ENCODE measurements at regions not wholly inside any gene's neighbourhood (a gene's known extent, or its start where the extent isn't known, plus 50 kb on each side); places are given as distances from the start of the nearest gene placed in this dataset.

DNA sequence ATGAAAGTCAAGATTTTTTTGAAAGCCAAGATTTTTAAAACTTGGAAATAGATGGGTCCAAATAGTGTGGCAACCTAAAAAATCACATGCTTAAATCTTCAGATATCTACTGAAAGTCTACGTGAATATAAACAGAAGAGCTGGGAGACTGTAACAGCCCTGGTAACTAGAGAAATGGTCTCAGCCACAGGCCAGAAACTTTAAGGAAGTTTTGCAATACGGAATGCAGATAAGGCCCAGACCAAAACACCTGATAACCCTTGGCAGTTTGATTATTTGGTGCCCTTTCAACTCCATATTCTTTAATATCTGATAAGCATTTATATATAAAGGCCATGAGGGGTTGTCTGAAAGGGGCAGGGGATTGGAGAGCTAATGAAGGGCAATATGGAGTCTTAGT lies 537.3 kb upstream of the TGFBR2 start:
- no peak for DNase-seq (ENCODE audit: low spot score)

DNA sequence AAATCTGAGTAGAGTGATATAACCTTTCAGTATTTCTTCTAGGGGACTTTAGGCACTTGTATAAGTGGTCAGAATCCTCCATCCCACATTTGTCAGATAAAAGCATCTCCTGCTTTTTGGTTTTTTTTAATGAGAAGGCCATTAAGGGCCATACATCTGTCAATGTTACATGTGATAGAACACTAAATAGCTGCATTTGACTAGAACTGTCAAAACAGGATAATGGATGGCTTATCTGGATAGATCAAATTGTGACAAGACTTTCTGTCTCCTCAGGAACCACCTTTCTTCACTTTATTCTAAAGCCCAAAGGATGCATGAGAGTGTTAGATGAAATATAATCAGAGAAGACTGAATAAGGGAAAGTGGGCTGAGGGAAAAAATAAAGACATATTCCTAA lies 533.4 kb upstream of the TGFBR2 start:
- DNase-seq (ENCODE audit: low spot score) = no peak

DNA sequence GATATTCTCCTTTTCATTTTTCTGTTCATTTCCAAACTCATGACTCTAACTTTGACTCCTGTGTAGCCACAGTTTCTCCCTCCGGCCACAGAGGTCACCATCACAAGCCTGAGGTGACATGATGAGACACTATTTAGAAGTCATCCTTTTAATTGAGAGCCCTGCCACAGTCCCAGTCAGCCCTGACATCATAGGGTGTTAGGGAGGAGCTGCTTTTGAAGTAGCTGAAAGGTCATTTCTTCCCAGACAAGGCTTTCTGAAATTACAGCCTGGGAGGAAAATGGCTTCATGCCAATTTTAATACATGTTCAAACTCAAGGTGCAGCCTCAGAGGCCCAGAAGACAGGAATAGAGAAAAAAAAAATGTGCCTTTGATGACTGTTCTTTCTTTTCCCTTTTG lies 532.8 kb upstream of the TGFBR2 start:
- peak; percentile 61 for DNase-seq (ENCODE audit: low spot score)

DNA sequence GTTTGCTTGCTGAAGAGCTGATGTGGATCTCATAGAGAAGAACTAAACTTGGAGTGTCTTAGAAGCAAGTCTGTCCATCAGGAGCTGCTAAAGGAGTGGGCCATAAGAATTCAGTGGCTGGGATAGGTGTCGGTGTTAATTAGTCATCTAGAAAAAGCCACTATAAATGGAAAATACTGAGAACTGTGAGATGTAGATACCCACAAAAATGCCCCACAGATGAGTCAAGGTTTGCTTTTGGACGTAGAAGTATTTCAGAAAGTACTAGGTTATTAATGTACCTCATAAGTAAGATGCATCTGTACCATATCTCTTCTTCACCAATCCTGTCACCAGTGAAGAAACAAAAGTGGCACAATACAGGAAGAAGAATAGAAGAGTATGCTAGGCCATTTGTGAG lies 530.9 kb upstream of the TGFBR2 start:
- no peak for DNase-seq (ENCODE audit: low spot score)

DNA sequence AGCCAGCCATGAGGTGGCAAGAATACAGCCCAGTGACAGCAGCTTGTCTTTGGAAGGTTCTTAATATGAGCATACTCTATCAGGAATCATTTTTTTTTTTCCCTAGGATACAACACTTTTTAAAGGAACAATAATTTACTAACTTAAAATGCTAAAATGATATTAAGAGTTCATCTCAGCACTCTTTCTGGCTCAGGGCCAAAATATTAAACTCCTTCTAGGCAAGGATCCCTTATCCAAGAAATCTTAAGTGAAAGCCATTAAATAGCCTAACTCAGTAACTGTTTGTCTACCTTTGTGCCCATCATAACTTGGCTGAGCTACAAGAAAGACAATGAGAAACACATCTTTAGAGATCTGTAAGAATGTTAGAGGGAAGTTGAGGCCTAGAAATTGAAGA lies 529.5 kb upstream of the TGFBR2 start:
- no peak for DNase-seq (ENCODE audit: low spot score)

DNA sequence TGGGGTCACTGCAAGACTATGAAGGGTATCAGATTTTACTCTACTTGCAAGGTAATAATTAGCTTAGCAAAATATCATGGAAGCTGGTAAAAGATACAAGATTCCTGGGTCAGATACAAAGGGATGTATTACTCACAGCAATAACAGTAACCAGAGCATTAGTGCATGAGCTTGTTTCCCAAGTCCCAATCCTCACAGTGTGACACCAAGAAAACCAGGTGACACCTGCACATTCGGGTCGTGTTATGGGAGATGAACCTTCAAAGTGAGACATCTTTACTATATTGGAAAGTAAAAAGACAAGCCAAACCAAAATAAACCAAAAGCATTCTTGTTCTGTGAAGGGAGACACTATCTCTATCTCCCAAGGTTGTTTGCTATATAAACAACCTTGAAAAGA lies 528.7 kb upstream of the TGFBR2 start:
- DNase-seq (ENCODE audit: low spot score) = no peak

DNA sequence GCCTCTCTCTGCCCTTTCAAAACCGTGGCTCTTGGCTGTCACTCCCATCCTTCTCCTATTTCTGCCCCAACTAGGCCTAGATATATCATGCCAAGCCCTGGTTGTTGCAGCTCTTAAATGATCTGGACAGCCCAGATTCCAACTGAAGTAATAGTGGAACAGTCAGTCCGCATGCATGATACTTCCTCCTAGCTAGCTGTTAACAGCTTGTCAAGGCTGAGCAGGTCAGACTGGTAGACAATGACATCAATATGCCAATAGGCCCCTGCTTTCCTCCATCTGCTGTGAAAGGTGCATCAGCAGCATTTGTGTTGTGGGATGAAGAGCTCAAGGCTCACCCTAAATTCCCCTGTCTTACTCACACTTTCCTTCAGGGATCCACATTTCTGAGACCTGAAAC lies 527.7 kb upstream of the TGFBR2 start:
- DNase-seq (ENCODE audit: low spot score) = no peak

DNA sequence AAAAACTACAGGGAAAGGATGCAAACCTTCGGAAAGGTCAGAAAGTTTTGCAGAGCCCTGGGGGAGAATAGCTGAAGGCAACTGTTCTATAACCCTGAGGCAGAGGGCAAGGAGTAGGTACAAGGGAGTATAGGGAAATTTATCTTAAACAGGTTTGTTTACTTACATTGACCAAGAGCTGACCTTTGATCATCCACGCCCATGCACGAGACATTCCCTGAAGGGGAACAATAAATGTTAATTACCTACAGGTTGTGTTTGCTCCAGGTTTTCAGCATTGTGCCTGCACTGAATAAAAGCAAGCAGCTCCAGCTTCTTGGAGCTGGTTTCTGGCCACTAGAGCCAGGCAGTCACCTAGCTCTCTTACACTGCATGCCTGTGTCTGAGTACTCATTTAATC lies 524.5 kb upstream of the TGFBR2 start:
- DNase-seq (ENCODE audit: low spot score) = peak; percentile 80

DNA sequence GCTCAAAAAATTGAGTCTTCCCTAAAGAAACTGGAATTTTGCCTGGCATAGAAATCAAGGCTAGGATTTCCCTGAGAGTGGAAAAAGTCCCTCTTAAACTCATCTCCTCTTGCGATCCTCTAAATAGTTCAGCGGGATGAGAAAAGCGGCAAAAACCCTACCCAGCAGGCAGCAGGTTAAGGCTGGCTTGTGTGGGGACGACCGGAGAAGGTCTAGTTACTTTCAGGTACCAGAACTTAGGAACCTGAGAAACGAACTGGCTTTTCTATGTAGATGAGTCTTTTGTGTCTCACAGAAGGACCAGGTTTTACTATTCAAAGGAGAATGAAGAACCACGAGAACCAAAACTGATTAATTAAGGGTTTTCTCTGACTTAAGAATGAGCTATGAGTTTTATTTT lies 523.7 kb upstream of the TGFBR2 start:
- no peak for DNase-seq (ENCODE audit: low spot score)

DNA sequence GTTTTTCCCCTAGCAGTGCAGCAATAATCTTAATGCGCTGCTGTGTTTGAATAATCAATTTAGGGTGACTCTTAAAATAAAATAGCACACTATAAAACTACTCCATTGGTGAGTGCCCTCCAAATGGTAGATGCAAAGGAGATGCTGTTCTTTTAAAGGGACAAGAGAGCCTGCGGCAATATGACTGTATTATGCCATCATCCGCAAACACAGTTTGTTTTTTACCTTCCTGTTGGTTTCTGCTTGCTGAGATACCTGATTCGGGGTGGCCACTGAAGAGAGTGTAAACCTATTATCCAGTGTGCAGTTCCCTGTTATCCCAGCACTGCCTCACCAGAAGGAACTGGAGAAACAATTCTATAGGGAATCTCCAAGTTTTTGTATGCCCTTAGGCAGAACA lies 523.1 kb upstream of the TGFBR2 start:
- no peak for DNase-seq (ENCODE audit: low spot score)

DNA sequence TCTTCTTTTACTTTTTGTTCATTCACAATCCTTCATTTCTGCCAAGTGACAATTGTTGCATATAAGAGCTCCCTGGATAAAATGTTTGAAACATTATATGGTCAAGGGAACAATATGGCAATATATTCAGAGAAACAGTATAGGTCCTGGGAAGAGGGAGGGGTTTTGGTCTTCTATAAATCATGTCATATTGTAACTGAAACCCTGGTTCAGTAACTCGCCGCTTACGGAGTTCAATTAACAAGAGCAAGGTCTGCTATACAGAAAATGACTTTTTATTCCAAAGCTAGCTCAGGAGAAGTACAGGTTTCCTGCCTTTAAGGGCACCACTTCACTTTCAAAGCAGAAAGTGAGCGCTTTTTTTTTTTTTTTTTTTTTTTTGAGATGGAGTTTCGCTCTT lies 522.1 kb upstream of the TGFBR2 start:
- DNase-seq (ENCODE audit: low spot score) = no peak

DNA sequence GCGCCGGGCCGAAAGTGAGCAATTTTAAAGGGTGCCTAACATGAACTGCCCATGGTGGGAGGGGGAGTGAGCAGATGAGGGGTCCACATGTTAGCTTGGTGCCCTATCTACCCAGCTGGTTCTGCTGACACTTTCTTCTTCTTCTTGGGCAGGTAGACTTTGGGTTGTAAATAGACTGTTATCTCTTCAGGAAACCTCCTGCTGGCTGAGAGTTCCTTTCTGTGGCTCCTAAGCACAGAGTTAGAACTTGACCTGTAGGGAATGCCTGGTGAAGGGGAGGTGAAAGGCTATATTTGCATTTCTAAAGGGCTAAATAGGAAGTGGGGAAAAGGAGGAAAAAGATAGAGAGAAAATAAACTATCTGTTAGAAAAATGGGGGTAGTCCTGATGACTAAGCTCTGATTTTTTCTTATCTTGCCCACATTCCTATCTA lies 521.4 kb upstream of the TGFBR2 start:
- DNase-seq (ENCODE audit: low spot score) = peak; percentile 19

DNA sequence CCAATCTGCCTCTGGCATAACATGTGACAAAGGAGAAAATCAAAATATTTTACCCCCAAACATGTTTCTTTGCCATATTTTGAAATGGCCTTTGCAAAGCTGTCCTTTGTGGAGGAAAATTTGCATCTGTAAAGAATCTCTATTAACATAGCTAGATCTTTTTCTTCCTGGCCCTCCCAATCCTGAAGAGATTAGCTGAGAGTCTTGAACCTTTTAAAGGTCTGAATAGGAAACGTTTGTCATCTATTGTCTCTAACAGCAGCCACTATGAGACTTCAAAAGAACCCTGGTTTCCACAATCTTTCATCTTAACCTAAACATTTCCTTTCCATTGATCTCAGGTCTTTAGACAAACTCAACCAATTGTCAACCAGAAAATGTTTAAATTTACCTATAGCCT lies 520.9 kb upstream of the TGFBR2 start:
- no peak for DNase-seq (ENCODE audit: low spot score)

DNA sequence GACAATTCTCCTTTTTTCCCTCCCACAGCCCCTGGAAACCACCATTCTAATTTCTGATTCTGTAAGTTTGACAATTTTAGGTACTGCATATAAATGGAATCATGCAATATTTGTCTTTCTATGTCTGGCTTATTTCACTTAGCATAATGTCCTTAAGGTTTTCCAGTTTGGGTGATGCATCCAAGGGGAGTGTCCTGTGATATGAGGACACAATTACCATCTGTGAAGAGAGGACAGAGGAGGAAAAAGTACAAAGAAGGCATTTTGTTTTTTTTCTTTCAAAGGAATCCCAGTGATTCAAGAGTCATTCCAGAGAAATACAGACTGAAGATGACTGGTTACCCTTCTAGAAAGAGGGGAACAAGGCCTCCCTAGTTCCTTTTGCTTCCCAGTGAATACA lies 514.7 kb upstream of the TGFBR2 start:
- no peak for DNase-seq (ENCODE audit: low spot score)

DNA sequence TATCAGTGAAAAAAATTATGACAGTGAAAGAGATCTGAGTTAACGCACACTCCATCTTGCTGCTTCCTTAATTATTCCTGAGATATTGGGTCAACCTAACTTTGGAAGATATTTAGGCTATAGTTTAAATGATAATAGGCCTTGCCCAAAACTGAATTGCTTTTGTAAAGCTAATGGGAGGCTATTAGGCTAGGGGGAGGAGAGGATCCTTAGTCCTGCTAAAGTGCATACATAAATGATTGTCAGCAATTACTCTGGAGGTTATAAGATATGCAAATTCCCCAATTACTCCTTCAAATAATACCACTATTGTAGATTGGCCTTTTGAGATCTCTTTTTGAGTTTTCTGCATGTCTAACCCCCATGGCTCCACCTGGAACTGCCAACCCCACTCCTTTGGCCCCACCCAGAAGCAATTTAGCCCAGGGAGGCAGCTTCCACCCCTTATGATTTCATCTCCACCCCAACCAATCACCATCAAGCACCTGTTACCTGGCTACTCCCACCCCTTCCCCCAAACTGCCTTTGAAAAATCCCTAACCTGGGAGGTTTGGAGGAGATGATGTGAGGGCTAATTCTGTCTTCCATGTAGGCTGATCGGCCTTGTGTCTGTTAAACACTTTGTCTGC lies 509.3 kb upstream of the TGFBR2 start:
- DNase-seq (ENCODE audit: low spot score) = no peak

DNA sequence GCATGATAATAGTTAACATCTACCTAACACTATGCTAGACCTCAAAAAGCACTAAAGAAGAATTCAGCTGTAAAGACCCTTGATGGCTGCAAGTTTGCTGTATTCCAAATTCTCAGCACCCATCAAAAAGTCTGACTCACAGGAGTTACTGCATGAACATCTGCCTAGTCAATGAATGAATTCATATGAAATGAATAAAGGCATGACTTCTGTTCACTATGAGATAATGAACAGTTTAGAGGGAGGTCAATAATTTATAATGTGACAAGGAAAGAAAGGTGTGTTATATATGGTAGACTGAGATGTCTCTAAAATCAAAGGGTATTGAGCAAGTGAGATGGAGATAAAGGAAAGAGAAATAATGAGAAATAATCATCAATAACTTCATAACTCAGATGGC lies 508.2 kb upstream of the TGFBR2 start:
- DNase-seq (ENCODE audit: low spot score) = no peak

DNA sequence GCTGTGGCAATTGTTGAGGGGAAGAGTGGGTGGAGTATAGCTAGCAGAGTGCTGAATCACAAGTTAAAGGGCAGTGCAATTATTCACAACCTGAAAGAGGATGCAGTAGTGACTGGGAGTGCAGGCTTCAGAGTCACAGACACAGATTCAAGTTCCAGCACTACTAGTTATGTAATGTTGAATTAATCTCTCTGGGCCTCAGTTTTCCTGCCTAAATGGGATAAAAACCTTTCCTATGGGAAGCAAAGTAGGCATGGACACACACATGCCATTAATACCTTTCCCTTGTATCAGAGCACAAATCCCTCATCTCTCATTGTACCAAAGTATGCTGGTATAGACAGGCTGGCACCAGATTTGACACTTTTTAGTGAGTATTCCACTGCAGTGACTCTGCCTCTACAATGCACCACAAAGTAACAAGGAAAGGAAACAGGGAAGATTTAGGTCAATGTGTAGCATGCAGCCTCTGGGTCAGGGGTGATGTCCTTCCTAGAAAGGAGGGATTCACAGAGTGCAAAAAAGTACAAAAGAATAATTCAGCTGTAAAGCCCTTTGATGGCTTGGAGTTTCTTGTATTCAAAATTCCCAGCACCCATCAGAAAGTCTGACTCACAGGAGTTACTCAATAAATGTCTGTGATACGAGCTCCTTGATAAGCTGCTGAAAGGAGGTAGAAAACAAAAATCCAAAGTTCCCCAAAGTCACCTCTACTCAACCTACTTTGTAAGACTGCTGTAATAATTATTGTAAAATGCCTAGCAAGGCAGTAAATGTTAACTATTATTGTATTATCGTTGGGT lies 507.5 kb upstream of the TGFBR2 start:
- DNase-seq (ENCODE audit: low spot score) = no peak

DNA sequence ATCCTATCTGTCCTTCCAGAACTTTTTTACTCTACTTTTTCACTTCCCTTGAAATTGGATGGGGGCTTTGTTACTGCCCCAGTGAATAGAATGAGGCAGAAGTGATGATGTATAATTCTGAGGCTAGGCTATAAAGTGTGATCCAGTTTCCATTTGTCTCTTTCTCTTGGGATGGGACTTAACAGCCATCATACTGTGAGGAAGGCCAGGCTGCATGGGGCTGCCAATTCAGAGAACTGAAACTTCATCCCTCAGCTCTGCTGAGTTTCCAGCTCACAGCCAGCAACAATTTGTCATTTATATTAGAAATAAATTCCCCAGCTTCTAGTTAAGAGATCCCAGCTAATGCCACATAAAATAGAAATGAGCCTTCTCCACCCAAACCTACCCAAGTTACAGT lies 504.0 kb upstream of the TGFBR2 start:
- no peak for DNase-seq (ENCODE audit: low spot score)

DNA sequence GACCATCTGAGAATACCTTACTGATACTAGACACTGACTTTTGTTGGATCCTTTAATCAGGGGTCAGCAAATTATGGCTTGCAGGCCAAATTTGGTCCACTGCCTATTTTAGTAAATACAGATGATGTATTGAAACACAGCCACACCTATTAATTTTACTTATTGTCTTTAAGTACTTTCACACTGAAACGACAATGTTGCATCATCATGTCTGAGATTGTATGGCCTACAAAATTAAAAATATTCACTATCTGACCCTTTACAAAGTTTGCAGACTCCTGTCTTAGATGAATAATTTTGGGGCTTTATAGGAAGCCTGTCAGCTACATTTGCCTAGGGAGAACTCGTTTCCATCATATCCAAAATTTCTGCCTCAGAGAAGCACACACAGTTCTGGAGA lies 503.2 kb upstream of the TGFBR2 start:
- no peak for DNase-seq (ENCODE audit: low spot score)

DNA sequence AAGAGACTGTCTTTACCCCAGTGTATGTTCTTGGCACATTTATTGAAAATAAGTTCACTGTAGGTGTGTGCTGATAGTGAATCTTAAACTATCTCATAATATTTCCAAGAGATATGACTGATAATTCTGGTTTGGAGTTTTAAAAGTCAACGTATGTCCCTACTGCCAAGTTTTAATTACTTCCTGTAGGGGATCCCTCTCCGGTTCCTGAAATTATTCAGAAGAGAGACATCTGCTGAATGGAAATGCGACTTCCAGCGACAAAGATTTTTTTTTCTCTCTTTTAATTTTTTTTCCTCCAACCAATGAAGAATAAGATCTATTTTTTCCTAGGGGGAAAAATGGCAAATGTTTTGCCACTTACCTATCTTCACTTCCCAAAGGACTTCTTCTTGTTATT lies 498.9 kb upstream of the TGFBR2 start:
- DNase-seq (ENCODE audit: low spot score) = no peak

DNA sequence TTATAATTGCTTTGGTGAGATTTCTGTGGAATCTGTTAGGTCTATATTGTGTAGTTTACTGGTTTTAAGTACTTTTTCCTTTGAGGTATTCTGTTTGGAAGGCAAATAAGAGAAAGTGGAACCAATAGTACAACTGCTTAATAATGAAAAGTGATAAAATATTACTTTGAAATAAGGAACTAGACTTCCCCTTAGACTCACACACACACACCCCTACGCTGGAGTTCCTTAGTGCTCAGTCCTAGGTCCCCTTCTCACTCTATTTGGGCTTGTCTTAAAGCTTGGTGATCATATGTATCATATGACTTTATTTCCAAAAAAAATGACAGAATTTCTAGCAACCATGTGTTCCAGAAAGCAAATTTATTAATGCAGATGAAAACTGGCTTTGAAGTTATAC lies 494.0 kb upstream of the TGFBR2 start:
- DNase-seq (ENCODE audit: low spot score) = no peak

DNA sequence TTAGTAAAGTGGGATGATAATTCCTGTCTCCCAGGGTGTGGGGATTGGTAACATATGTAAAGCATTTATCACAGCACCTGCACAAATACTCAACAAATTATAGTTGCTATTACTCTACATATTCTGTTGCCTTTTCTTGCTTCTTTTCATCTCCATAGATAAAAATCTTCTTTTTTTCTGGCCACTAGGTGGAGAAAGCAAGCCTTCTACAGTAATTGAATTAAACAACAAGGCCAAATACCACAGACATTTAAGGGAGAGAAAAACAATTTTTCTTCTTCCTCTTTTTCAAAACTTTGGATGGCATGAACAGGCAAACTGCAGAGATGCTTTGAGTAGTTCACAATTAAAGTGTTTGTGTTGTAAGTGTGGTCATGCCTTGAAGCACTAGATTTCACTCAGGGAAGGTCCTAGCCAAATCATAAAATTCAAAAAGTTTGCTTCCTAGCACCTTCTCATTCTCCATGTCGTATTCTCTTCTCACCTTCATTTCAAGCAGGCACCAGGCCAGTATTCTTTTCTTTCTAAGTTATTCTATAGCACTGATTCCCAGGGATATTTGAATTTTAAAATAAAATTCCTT lies 493.4 kb upstream of the TGFBR2 start:
- DNase-seq (ENCODE audit: low spot score) = peak; percentile 61

DNA sequence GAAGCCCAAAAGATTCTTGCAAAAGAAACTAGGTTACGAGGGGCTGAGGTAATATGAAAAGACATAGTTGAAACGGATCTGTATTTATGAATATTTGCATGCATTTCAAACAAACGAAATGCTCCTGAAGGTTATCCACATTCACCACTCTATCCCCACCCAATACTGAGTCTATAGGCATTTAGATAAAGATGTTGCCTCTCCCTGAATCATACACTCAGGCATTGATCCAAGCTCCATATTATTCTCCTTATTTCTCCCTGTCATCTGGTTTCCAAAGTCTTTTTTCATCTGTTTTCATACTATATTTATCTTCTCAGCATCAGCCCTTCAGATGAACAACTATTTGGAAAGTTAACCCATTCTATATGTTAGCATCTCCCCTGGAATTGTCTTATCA lies 492.5 kb upstream of the TGFBR2 start:
- DNase-seq (ENCODE audit: low spot score) = no peak

DNA sequence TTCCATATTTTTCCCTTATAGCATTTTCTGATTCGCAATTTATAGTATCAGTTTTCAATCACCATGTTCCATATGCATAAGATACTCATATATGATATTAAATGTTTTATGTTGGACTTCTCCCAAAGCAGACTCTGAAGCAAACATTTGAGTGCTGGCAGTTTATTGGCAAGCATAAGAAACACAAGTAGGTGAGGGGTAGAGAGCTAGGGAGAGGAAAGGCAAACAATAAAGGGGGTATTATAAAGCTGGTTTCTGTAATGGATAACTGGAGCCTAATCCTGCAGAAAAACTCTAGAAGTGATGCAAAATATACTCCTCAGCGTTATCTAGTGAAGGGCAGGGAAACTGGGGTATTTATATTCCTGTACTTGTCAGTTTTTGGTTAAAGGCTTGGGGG lies 491.5 kb upstream of the TGFBR2 start:
- DNase-seq (ENCODE audit: low spot score) = no peak
